Activated naive CD4-positive, alpha-beta T cell treated with anti-CD3 and anti-CD28 coated beads, Interleukin-2, amount 50 U/mL, for 72 hours (primary cell): ENCODE measurements at regions not wholly inside any gene's neighbourhood (a gene's known extent, or its start where the extent isn't known, plus 50 kb on each side); places are given as distances from the start of the nearest gene placed in this dataset.

ENCODE experiments used
- ATAC-seq, 2 donors: fragments of 150-1000 bp; cut with Tn5 transposase; 2 replicates each; pipeline ENCODE4 v1.10.0; 2021; ENCODE audit warnings: mild to moderate bottlenecking in 2 of 2, moderate library complexity in 2 of 2
- DNase-seq, 2 donors: peaks; one replicate each; pipeline ENCODE4 v3.0.0; 2021 to 2022; ENCODE audit warnings: low spot score in 2 of 2
- H3K27ac Mint-ChIP-seq, 2 donors: one replicate each; pipeline ENCODE4 v1.8.0; 2022; ENCODE audit warnings: mild to moderate bottlenecking in 2 of 2, mixed read lengths in 2 of 2
- H3K36me3 Mint-ChIP-seq, 2 donors: one replicate each; pipeline ENCODE4 v1.8.0; 2022; ENCODE audit warnings: mixed read lengths in 2 of 2
- H3K9me3 Mint-ChIP-seq, 2 donors: one replicate each; pipeline ENCODE4 v1.8.0; 2022; ENCODE audit warnings: mixed read lengths in 2 of 2

- H3K9me3 Mint-ChIP-seq: peaks cover 0 to 4% of the 10 kb centered on the region in 2 donors
- peaks cover 0 to 5% of the 10 kb centered on the region in 2 donors for H3K36me3 Mint-ChIP-seq
- no peak overlapping the region for H3K27ac Mint-ChIP-seq
- no peak for ATAC-seq
- DNase-seq: no peak
Observed at GRCh38 chr6:15062516-15063252, 183.2 kb upstream of the JARID2 start.

GRCh38 chr6:15063253-15063853, 182.5 kb upstream of the JARID2 start:
- DNase-seq (no peak), ATAC-seq (no peak)
- Mint-ChIP-seq H3K36me3 (peaks cover 0 to 5% of the 10 kb centered on the region in 2 donors), H3K27ac (no peak overlapping the region), H3K9me3 (no peaks in the 10 kb centered on the region)

- peaks cover 0 to 5% of the 10 kb centered on the region in 2 donors for H3K9me3 Mint-ChIP-seq
- H3K36me3 Mint-ChIP-seq: peaks cover 0 to 5% of the 10 kb centered on the region in 2 donors
- no peak for ATAC-seq
- no peak for DNase-seq
- no peak overlapping the region for H3K27ac Mint-ChIP-seq
Observed at GRCh38 chr6:15065261-15065989, 180.4 kb upstream of the JARID2 start.

- DNase-seq: no peak
- H3K27ac Mint-ChIP-seq: no peak overlapping the region
- no peak for ATAC-seq
- peaks cover 0 to 5% of the 10 kb centered on the region in 2 donors for H3K36me3 Mint-ChIP-seq
- peaks cover 0 to 8% of the 10 kb centered on the region in 2 donors for H3K9me3 Mint-ChIP-seq
Observed at GRCh38 chr6:15066089-15066758, 179.6 kb upstream of the JARID2 start.

- ATAC-seq (peak in 1 of 2 donors; percentile 89), DNase-seq (no peak)
- Mint-ChIP-seq H3K9me3 (peaks cover 0 to 8% of the 10 kb centered on the region in 2 donors), H3K36me3 (no peaks in the 10 kb centered on the region), H3K27ac (no peak overlapping the region)
Observed at GRCh38 chr6:15073344-15073789, 172.5 kb upstream of the JARID2 start.

GRCh38 chr6:15073883-15074465, 171.9 kb upstream of the JARID2 start:
- ATAC-seq (no peak), DNase-seq (no peak)
- H3K9me3 Mint-ChIP-seq: peaks cover 0 to 8% of the 10 kb centered on the region in 2 donors
- H3K36me3 Mint-ChIP-seq: no peaks in the 10 kb centered on the region
- no peak overlapping the region for H3K27ac Mint-ChIP-seq

GRCh38 chr6:15074806-15075205, 171.1 kb upstream of the JARID2 start:
- Mint-ChIP-seq H3K27ac (no peak overlapping the region), H3K36me3 (no peaks in the 10 kb centered on the region), H3K9me3 (peaks cover 0 to 8% of the 10 kb centered on the region in 2 donors)
- DNase-seq (no peak), ATAC-seq (no peak)

GRCh38 chr6:15076565-15076964, 169.3 kb upstream of the JARID2 start:
- Mint-ChIP-seq H3K36me3 (no peaks in the 10 kb centered on the region), H3K27ac (no peak overlapping the region), H3K9me3 (no peaks in the 10 kb centered on the region)
- DNase-seq: no peak
- no peak for ATAC-seq

GRCh38 chr6:15077006-15077405, 168.9 kb upstream of the JARID2 start:
- H3K27ac Mint-ChIP-seq: no peak overlapping the region
- H3K9me3 Mint-ChIP-seq: no peaks in the 10 kb centered on the region
- peak in 1 of 2 donors; percentile 52 for ATAC-seq
- DNase-seq: no peak
- no peaks in the 10 kb centered on the region for H3K36me3 Mint-ChIP-seq

GRCh38 chr6:15077961-15078360, 167.9 kb upstream of the JARID2 start:
- H3K9me3 Mint-ChIP-seq: no peaks in the 10 kb centered on the region
- ATAC-seq (no peak), DNase-seq (no peak)
- H3K27ac Mint-ChIP-seq: no peak overlapping the region
- H3K36me3 Mint-ChIP-seq: no peaks in the 10 kb centered on the region

GRCh38 chr6:15079288-15079817, 166.5 kb upstream of the JARID2 start:
- no peaks in the 10 kb centered on the region for H3K36me3 Mint-ChIP-seq
- ATAC-seq: no peak
- DNase-seq: no peak
- H3K27ac Mint-ChIP-seq: no peak overlapping the region
- H3K9me3 Mint-ChIP-seq: no peaks in the 10 kb centered on the region

GRCh38 chr6:15080895-15081294, 165.0 kb upstream of the JARID2 start:
- ATAC-seq (no peak), DNase-seq (no peak)
- Mint-ChIP-seq H3K27ac (no peak overlapping the region), H3K36me3 (no peaks in the 10 kb centered on the region), H3K9me3 (no peaks in the 10 kb centered on the region)

GRCh38 chr6:15081447-15081846, 164.4 kb upstream of the JARID2 start:
- no peak overlapping the region for H3K27ac Mint-ChIP-seq
- no peaks in the 10 kb centered on the region for H3K36me3 Mint-ChIP-seq
- DNase-seq (no peak), ATAC-seq (no peak)
- H3K9me3 Mint-ChIP-seq: no peaks in the 10 kb centered on the region

- Mint-ChIP-seq H3K36me3 (peaks cover 0 to 6% of the 10 kb centered on the region in 2 donors), H3K9me3 (no peaks in the 10 kb centered on the region), H3K27ac (no peak overlapping the region)
- DNase-seq (no peak), ATAC-seq (no peak)
Observed at GRCh38 chr6:15082708-15083107, 163.2 kb upstream of the JARID2 start.

- Mint-ChIP-seq H3K27ac (no peak overlapping the region), H3K36me3 (peaks cover 0 to 6% of the 10 kb centered on the region in 2 donors), H3K9me3 (no peaks in the 10 kb centered on the region)
- ATAC-seq: no peak
- no peak for DNase-seq
Observed at GRCh38 chr6:15086348-15087158, 159.3 kb upstream of the JARID2 start.

GRCh38 chr6:15087186-15087589, 158.7 kb upstream of the JARID2 start:
- peaks cover 0 to 6% of the 10 kb centered on the region in 2 donors for H3K36me3 Mint-ChIP-seq
- no peak for ATAC-seq
- H3K9me3 Mint-ChIP-seq: no peaks in the 10 kb centered on the region
- DNase-seq: no peak
- H3K27ac Mint-ChIP-seq: no peak overlapping the region
